Posterior vena cava (tissue), 2 donors: ENCODE measurements at regions not wholly inside any gene's neighbourhood (a gene's known extent, or its start where the extent isn't known, plus 50 kb on each side); places are given as distances from the start of the nearest gene placed in this dataset.
A peak's percentile ranks its signal among the peaks of the same experiment; 100 is the strongest.

ENCODE experiments used
- DNase-seq: peaks from one replicate; pipeline ENCODE4 v3.0.0-alpha.2; 2020; ENCODE audit warnings: low spot score
- intact Hi-C, 2 donors: fragments of 100-400 bp; cut with DNase I; formaldehyde crosslinking; loops; one replicate each; pipeline versions ENCODE4 v1.14.1 to v1.14.2; 2022 to 2023
- donor health status: DM: yes; HTN: yes; CAD: no.
- donor health status: DM: yes; HTN: yes; CAD: no.

GRCh38 chr3:29065211-29065785 lies 215.6 kb upstream of the RBMS3 start:
- intact Hi-C loops = no loop called here
- peak; percentile 85 for DNase-seq

- intact Hi-C loops = no loop called here
- no peak for DNase-seq
These were observed 213.9 kb upstream of the RBMS3 start for GRCh38 chr3:29067007-29067406.

- DNase-seq = no peak
- intact Hi-C loops = no loop called here
These were observed 209.8 kb upstream of the RBMS3 start for GRCh38 chr3:29070959-29071634.

GRCh38 chr3:29072611-29073010 lies 208.3 kb upstream of the RBMS3 start:
- DNase-seq = no peak
- intact Hi-C loops = no loop called here

- intact Hi-C loops = no loop called here
- no peak for DNase-seq
These were observed 203.5 kb upstream of the RBMS3 start for GRCh38 chr3:29077356-29077755.

GRCh38 chr3:29079358-29079757 lies 201.5 kb upstream of the RBMS3 start:
- intact Hi-C loops = no loop called here
- DNase-seq = no peak

- DNase-seq = no peak
- intact Hi-C loops = no loop called here
These were observed 199.9 kb upstream of the RBMS3 start for GRCh38 chr3:29080967-29081366.

GRCh38 chr3:29083081-29083480 lies 197.8 kb upstream of the RBMS3 start:
- intact Hi-C loops = no loop called here
- no peak for DNase-seq

GRCh38 chr3:29083676-29084075 lies 197.2 kb upstream of the RBMS3 start:
- no peak for DNase-seq
- intact Hi-C loops = no loop called here

GRCh38 chr3:29088579-29088978 lies 192.3 kb upstream of the RBMS3 start:
- intact Hi-C loops = no loop called here
- DNase-seq = no peak

- intact Hi-C loops = no loop called here
- DNase-seq = no peak
These were observed 189.8 kb upstream of the RBMS3 start for GRCh38 chr3:29090912-29091597.

- DNase-seq = no peak
- intact Hi-C loops = no loop called here
These were observed 189.2 kb upstream of the RBMS3 start for GRCh38 chr3:29091599-29092189.

GRCh38 chr3:29092348-29092747 lies 188.5 kb upstream of the RBMS3 start:
- intact Hi-C loops = no loop called here
- DNase-seq = no peak

GRCh38 chr3:29099296-29099695 lies 181.6 kb upstream of the RBMS3 start:
- intact Hi-C loops = no loop called here
- no peak for DNase-seq

GRCh38 chr3:29099775-29100174 lies 181.1 kb upstream of the RBMS3 start:
- DNase-seq = no peak
- intact Hi-C loops = no loop called here

- no peak for DNase-seq
- intact Hi-C loops = no loop called here
These were observed 180.6 kb upstream of the RBMS3 start for GRCh38 chr3:29100292-29100691.

GRCh38 chr3:29128001-29128400 lies 152.9 kb upstream of the RBMS3 start:
- no peak for DNase-seq

GRCh38 chr3:29137601-29138000 lies 143.3 kb upstream of the RBMS3 start:
- no peak for DNase-seq
- intact Hi-C loops = no loop called here

More at GRCh38 chr3:29128001-29128400, 152.9 kb upstream of the RBMS3 start:
- intact Hi-C loops = no loop called here

GRCh38 chr3:29138171-29138570 lies 142.7 kb upstream of the RBMS3 start:
- DNase-seq = no peak
- intact Hi-C loops = no loop called here

- intact Hi-C loops = no loop called here
- DNase-seq = no peak
These were observed 140.2 kb upstream of the RBMS3 start for GRCh38 chr3:29140666-29141065.
